ENCODE measurements at regions not wholly inside any gene's neighbourhood (a gene's known extent, or its start where the extent isn't known, plus 50 kb on each side); places are given as distances from the start of the nearest gene placed in this dataset.

DNA sequence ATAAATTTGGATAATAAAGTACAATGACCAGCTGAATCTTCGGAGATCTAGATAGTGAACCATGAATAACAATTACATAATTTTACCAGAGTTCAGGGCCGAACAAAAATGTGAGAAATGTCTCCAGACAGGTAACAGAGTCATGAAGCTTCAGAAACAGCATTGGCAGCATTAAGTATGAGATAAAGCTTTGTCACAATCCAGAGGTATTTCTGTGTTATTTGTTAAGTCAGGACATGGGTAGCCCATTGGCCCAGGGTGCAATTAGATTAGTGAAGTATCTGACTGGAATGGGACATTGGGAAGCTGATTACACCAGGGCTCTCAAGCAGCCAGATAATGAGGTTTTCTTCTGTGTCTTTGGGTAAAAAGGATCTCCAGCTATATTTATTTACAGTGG is 184.2 kb upstream of the PPP1R3A start (continued):
- TF ChIP-seq, protein P1, sequence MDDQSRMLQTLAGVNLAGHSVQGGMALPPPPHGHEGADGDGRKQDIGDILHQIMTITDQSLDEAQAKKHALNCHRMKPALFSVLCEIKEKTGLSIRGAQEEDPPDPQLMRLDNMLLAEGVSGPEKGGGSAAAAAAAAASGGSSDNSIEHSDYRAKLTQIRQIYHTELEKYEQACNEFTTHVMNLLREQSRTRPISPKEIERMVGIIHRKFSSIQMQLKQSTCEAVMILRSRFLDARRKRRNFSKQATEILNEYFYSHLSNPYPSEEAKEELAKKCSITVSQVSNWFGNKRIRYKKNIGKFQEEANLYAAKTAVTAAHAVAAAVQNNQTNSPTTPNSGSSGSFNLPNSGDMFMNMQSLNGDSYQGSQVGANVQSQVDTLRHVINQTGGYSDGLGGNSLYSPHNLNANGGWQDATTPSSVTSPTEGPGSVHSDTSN (IDR thresholded peaks at IDR 0.05), result no peak
- no peak for TF ChIP-seq SMC3 (IDR thresholded peaks at IDR 0.05; ENCODE audit: low read depth, low read length)
- TF ChIP-seq RAD21 (IDR thresholded peaks at IDR 0.05; ENCODE audit: low read length), result no peak
- TF ChIP-seq, protein P2, sequence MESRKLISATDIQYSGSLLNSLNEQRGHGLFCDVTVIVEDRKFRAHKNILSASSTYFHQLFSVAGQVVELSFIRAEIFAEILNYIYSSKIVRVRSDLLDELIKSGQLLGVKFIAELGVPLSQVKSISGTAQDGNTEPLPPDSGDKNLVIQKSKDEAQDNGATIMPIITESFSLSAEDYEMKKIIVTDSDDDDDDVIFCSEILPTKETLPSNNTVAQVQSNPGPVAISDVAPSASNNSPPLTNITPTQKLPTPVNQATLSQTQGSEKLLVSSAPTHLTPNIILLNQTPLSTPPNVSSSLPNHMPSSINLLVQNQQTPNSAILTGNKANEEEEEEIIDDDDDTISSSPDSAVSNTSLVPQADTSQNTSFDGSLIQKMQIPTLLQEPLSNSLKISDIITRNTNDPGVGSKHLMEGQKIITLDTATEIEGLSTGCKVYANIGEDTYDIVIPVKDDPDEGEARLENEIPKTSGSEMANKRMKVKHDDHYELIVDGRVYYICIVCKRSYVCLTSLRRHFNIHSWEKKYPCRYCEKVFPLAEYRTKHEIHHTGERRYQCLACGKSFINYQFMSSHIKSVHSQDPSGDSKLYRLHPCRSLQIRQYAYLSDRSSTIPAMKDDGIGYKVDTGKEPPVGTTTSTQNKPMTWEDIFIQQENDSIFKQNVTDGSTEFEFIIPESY (IDR thresholded peaks at IDR 0.05; ENCODE audit: borderline replicate concordance, low read depth), result no peak
- TF ChIP-seq POLR2AphosphoS5 (IDR thresholded peaks at IDR 0.05; ENCODE audit: low read depth, low read length), result no peak
- TF ChIP-seq RFX5 (IDR thresholded peaks at IDR 0.05; ENCODE audit: low read length), result no peak

DNA sequence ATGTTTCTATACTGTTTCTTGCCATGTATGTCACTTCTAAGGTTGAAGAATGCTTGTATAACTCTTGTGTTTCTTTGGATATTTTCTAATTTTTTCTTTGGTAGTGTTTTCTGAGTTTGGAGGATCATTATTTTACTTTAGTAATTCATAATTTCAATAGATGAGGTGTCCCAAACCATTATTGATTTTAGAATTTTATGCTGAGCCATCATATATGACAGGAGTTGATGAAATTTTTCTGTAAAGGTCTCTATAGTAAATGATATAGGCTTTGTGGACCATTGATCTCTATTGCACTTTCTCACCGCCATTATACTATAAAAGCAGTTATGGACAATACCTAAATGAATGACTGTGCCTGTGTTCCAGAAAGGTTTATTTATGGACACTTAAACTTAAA is 183.3 kb upstream of the PPP1R3A start:
- POLR2A ChIA-PET, result no interaction called here
- no peak overlapping the region for H3K9ac ChIP-seq
- DNase-seq, result no peak
- no peak overlapping the region for H3K4me2 ChIP-seq
- no peak overlapping the region for H3K4me3 ChIP-seq (ENCODE audit: low read depth in 2 of 2, low read length in 1 of 2)
- 0 out of 2 replicates have a peak, but pooled peaks cover 3% of the 10 kb centered on the region for H3K9me2 ChIP-seq
- no peaks in the 10 kb centered on the region for H3K36me3 ChIP-seq (replicated peaks in 1 of 2; ENCODE audit: control insufficient read depth in 1 of 2, insufficient read depth in 2 of 2, low read length in 1 of 2)
- no peaks in the 10 kb centered on the region for H3F3A ChIP-seq (replicated peaks; ENCODE audit: insufficient read depth)
- H2AFZ ChIP-seq (ENCODE audit: low read depth), result no peak overlapping the region
- CTCF ChIA-PET, result no interaction called here
- TF ChIP-seq FOXJ3 (CRISPR knock-in tag; IDR thresholded peaks at IDR 0.05), result no peak
- no peak for TF ChIP-seq SIN3A (IDR thresholded peaks at IDR 0.05; ENCODE audit: borderline replicate concordance, low read depth, low read length)
- no peak for TF ChIP-seq RFX5 (IDR thresholded peaks at IDR 0.05; ENCODE audit: low read length)
- no peak for TF ChIP-seq TAF1 (IDR thresholded peaks at IDR 0.05; ENCODE audit: borderline replicate concordance, low read depth, low read length)
- TF ChIP-seq, protein P3, sequence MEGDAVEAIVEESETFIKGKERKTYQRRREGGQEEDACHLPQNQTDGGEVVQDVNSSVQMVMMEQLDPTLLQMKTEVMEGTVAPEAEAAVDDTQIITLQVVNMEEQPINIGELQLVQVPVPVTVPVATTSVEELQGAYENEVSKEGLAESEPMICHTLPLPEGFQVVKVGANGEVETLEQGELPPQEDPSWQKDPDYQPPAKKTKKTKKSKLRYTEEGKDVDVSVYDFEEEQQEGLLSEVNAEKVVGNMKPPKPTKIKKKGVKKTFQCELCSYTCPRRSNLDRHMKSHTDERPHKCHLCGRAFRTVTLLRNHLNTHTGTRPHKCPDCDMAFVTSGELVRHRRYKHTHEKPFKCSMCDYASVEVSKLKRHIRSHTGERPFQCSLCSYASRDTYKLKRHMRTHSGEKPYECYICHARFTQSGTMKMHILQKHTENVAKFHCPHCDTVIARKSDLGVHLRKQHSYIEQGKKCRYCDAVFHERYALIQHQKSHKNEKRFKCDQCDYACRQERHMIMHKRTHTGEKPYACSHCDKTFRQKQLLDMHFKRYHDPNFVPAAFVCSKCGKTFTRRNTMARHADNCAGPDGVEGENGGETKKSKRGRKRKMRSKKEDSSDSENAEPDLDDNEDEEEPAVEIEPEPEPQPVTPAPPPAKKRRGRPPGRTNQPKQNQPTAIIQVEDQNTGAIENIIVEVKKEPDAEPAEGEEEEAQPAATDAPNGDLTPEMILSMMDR (IDR thresholded peaks at IDR 0.05), result no peak
- no peak for TF ChIP-seq NRF1 (IDR thresholded peaks at IDR 0.05; ENCODE audit: low read depth, low read length)
- no peak for TF ChIP-seq MEF2A (IDR thresholded peaks at IDR 0.05; ENCODE audit: borderline replicate concordance, low read depth)
- no peak for TF ChIP-seq RAD21 (IDR thresholded peaks at IDR 0.05; ENCODE audit: low read length)
- no peak for TF ChIP-seq TEAD4 (IDR thresholded peaks at IDR 0.05; ENCODE audit: borderline replicate concordance, insufficient read depth)
- no peak for TF ChIP-seq FOXM1 (IDR thresholded peaks at IDR 0.05; ENCODE audit: low read depth)
- TF ChIP-seq CHD2 (IDR thresholded peaks at IDR 0.05; ENCODE audit: low read length, partially characterized antibody), result no peak
- TF ChIP-seq ELF1 (IDR thresholded peaks at IDR 0.05), result no peak
- TF ChIP-seq JUND (IDR thresholded peaks at IDR 0.05), result no peak
- TF ChIP-seq, protein P4, sequence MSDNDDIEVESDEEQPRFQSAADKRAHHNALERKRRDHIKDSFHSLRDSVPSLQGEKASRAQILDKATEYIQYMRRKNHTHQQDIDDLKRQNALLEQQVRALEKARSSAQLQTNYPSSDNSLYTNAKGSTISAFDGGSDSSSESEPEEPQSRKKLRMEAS (IDR thresholded peaks at IDR 0.05; ENCODE audit: low read depth), result no peak
- no peak for TF ChIP-seq GATA2 (CRISPR knock-in tag; IDR thresholded peaks at IDR 0.05)
- no peaks in the 10 kb centered on the region for H3K27me3 ChIP-seq (ENCODE audit: insufficient read depth)
- no peak overlapping the region for H3K27ac ChIP-seq (ENCODE audit: low read depth in 2 of 2, low read length in 1 of 2)
- H3K79me2 ChIP-seq (ENCODE audit: insufficient read depth), result no peaks in the 10 kb centered on the region
- H3K4me1 ChIP-seq (ENCODE audit: control insufficient read depth in 1 of 2, insufficient read depth in 2 of 2, low read depth in 1 of 2, low read length in 1 of 2), result no peaks in the 10 kb centered on the region
- no peaks in the 10 kb centered on the region for H4K20me1 ChIP-seq (ENCODE audit: insufficient read depth)
- 11% methylated on average over 1 of the region's 1 CpG for WGBS (ENCODE audit: low lambda C conversion rate)
- no peaks in the 10 kb centered on the region for H3K9me3 ChIP-seq

All from SK-N-SH (cell line).